ENCODE measurements at regions not wholly inside any gene's neighbourhood (a gene's known extent, or its start where the extent isn't known, plus 50 kb on each side); places are given as distances from the start of the nearest gene placed in this dataset.

DNA sequence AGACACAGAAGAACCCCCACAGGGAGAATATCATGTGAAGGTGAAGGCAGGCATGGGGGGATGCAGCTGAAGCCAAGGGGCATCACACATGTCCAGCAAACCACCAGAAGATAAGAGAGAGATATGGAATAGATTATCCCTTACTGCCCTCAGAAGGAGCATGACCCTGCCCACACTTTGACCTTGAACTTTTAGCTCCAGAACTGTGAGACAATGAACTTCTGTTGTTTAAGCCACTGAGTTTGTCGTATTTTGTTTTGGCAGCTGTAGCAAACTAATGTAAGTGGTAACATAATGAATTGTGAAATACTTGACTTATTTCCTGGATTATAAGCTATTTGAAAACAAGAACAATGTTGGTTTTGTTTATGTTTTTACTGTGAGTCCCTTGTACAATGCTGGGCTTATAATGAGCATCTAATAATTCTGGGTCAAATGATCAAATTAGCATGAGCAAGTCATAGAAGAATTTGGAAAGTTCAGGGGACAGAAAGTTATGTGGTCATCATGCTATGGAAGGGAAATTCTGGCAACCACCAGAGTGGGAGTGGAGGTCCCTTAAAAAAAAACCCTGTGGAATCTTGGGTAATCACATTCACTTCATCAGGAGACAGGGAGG lies 541.0 kb upstream of the KLHL29 start:
- no peaks in the 10 kb centered on the region for H4K20me1 ChIP-seq (ENCODE audit: insufficient read depth, low read length)
- H3K4me1 ChIP-seq (ENCODE audit: insufficient read depth, low read length) = no peaks in the 10 kb centered on the region
- H3K27ac ChIP-seq (ENCODE audit: low read length) = no peak overlapping the region
- no peaks in the 10 kb centered on the region for H3K27me3 ChIP-seq (ENCODE audit: insufficient read depth, low read length, poor library complexity)
- DNase-seq = no peak
- ATAC-seq (ENCODE audit: insufficient read depth, low read depth) = no peak
- no peaks in the 10 kb centered on the region for H3K9me3 ChIP-seq (ENCODE audit: insufficient read depth, low read length, severe bottlenecking)
- no peak overlapping the region for H3K9ac ChIP-seq (ENCODE audit: low read depth, low read length)
- H3K4me2 ChIP-seq (ENCODE audit: insufficient read depth, low read length) = no peak overlapping the region
- H3K4me3 ChIP-seq (ENCODE audit: low read depth in 1 of 2, low read length in 2 of 2) = no peak overlapping the region
- H3K79me2 ChIP-seq (ENCODE audit: insufficient read depth, low read length) = no peaks in the 10 kb centered on the region
- TF ChIP-seq, protein P1, sequence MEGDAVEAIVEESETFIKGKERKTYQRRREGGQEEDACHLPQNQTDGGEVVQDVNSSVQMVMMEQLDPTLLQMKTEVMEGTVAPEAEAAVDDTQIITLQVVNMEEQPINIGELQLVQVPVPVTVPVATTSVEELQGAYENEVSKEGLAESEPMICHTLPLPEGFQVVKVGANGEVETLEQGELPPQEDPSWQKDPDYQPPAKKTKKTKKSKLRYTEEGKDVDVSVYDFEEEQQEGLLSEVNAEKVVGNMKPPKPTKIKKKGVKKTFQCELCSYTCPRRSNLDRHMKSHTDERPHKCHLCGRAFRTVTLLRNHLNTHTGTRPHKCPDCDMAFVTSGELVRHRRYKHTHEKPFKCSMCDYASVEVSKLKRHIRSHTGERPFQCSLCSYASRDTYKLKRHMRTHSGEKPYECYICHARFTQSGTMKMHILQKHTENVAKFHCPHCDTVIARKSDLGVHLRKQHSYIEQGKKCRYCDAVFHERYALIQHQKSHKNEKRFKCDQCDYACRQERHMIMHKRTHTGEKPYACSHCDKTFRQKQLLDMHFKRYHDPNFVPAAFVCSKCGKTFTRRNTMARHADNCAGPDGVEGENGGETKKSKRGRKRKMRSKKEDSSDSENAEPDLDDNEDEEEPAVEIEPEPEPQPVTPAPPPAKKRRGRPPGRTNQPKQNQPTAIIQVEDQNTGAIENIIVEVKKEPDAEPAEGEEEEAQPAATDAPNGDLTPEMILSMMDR (IDR thresholded peaks at IDR 0.05; ENCODE audit: borderline replicate concordance, extremely low read depth, low read length, poor library complexity, severe bottlenecking) = no peak
- no peak for TF ChIP-seq EZH2 (IDR thresholded peaks at IDR 0.05; ENCODE audit: borderline replicate concordance, low read depth, low read length, severe bottlenecking)
- no peaks in the 10 kb centered on the region for H3K36me3 ChIP-seq (ENCODE audit: insufficient read depth, low read length)
- no peak overlapping the region for H2AFZ ChIP-seq (ENCODE audit: low read depth, low read length)

DNA sequence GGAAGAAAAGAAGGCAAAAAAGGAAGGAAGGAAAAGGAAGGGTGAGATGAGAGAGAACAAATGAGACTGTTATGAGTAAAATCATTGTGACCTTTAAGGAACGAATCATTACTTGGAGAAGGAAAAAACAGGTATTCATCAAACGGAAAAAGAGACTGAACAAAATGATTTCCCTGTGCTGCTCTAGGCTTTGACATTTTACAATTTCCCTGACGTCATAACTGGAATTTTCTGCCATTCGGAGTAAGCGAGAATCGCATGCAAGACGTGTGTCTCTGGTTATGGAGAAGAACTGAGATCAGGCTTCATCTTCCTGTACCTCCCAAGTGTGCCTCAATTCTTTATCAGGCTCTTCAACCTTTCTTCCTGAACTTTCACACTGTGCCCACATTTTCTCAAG lies 534.7 kb upstream of the KLHL29 start:
- H3K79me2 ChIP-seq (ENCODE audit: insufficient read depth, low read length) = no peaks in the 10 kb centered on the region
- H3K4me2 ChIP-seq (ENCODE audit: insufficient read depth, low read length) = no peak overlapping the region
- TF ChIP-seq, protein P1 (IDR thresholded peaks at IDR 0.05; ENCODE audit: borderline replicate concordance, extremely low read depth, low read length, poor library complexity, severe bottlenecking) = no peak
- no peak for TF ChIP-seq EZH2 (IDR thresholded peaks at IDR 0.05; ENCODE audit: borderline replicate concordance, low read depth, low read length, severe bottlenecking)
- no peak overlapping the region for H3K9ac ChIP-seq (ENCODE audit: low read depth, low read length)
- no peaks in the 10 kb centered on the region for H3K27me3 ChIP-seq (ENCODE audit: insufficient read depth, low read length, poor library complexity)
- H3K9me3 ChIP-seq (ENCODE audit: insufficient read depth, low read length, severe bottlenecking) = no peaks in the 10 kb centered on the region
- H3K27ac ChIP-seq (ENCODE audit: low read length) = no peak overlapping the region
- no peak for ATAC-seq (ENCODE audit: insufficient read depth, low read depth)
- no peak overlapping the region for H3K4me3 ChIP-seq (ENCODE audit: low read depth in 1 of 2, low read length in 2 of 2)
- H3K4me1 ChIP-seq (ENCODE audit: insufficient read depth, low read length) = no peaks in the 10 kb centered on the region
- no peaks in the 10 kb centered on the region for H3K36me3 ChIP-seq (ENCODE audit: insufficient read depth, low read length)
- DNase-seq = no peak
- H2AFZ ChIP-seq (ENCODE audit: low read depth, low read length) = no peak overlapping the region
- no peaks in the 10 kb centered on the region for H4K20me1 ChIP-seq (ENCODE audit: insufficient read depth, low read length)

DNA sequence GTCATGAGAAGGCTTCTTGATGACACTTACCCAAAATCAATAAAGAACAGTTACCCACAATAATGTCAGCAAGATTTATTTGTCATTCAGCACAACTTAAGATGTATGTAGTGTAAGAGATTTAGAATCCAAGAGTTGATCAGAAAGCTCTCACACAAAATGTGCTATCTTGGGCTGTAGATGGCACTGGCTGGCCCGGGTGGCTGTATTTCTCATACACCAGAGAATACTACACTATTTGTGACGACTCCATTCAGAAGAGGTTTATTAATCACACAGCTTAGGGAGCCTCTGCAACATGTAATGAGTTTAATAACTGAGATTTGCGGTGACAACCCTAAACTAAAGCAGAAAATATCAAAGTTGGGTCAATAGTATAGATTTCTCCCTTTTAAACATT lies 530.4 kb upstream of the KLHL29 start:
- TF ChIP-seq, protein P1 (IDR thresholded peaks at IDR 0.05; ENCODE audit: borderline replicate concordance, extremely low read depth, low read length, poor library complexity, severe bottlenecking) = no peak
- TF ChIP-seq EZH2 (IDR thresholded peaks at IDR 0.05; ENCODE audit: borderline replicate concordance, low read depth, low read length, severe bottlenecking) = no peak
- no peak overlapping the region for H3K27ac ChIP-seq (ENCODE audit: low read length)
- no peak overlapping the region for H3K4me2 ChIP-seq (ENCODE audit: insufficient read depth, low read length)
- ATAC-seq (ENCODE audit: insufficient read depth, low read depth) (no peak), DNase-seq (no peak)
- H3K36me3 ChIP-seq (ENCODE audit: insufficient read depth, low read length) = no peaks in the 10 kb centered on the region
- no peaks in the 10 kb centered on the region for H4K20me1 ChIP-seq (ENCODE audit: insufficient read depth, low read length)
- H3K9ac ChIP-seq (ENCODE audit: low read depth, low read length) = no peak overlapping the region
- no peak overlapping the region for H2AFZ ChIP-seq (ENCODE audit: low read depth, low read length)
- no peaks in the 10 kb centered on the region for H3K79me2 ChIP-seq (ENCODE audit: insufficient read depth, low read length)
- H3K27me3 ChIP-seq (ENCODE audit: insufficient read depth, low read length, poor library complexity) = no peaks in the 10 kb centered on the region
- H3K4me1 ChIP-seq (ENCODE audit: insufficient read depth, low read length) = no peaks in the 10 kb centered on the region
- no peak overlapping the region for H3K4me3 ChIP-seq (ENCODE audit: low read depth in 1 of 2, low read length in 2 of 2)
- H3K9me3 ChIP-seq (ENCODE audit: insufficient read depth, low read length, severe bottlenecking) = no peaks in the 10 kb centered on the region

All from DND-41 (cell line).